Activated CD8-positive, alpha-beta memory T cell treated with anti-CD3 and anti-CD28 coated beads, Interleukin-2, amount 50 U/mL, for 1 hour (primary cell): ENCODE measurements at regions not wholly inside any gene's neighbourhood (a gene's known extent, or its start where the extent isn't known, plus 50 kb on each side); places are given as distances from the start of the nearest gene placed in this dataset.

ENCODE experiments used
- DNase-seq: peaks from one replicate; pipeline ENCODE4 v3.0.0-alpha.2; 2020; ENCODE audit errors: extremely low read depth

DNA sequence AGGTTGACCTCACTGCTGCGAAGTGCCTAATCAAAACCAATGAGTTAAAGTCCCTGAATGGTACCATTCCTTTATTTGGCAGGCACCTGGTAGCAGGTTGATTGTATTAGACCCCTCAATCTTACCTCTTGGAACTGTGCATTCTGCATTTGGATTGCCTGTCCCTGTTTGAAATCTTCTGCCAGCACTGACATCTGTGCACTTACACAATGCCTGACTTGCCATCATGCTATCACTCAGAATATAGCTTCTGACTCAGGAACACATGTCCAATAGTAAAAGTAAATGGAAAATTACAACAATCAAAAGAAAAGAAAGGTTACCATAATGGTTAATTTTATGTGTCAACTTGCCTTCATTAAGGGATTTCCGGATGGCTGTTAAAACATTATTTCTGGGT is 366.0 kb upstream of the PDGFD start:
- DNase-seq, result no peak

DNA sequence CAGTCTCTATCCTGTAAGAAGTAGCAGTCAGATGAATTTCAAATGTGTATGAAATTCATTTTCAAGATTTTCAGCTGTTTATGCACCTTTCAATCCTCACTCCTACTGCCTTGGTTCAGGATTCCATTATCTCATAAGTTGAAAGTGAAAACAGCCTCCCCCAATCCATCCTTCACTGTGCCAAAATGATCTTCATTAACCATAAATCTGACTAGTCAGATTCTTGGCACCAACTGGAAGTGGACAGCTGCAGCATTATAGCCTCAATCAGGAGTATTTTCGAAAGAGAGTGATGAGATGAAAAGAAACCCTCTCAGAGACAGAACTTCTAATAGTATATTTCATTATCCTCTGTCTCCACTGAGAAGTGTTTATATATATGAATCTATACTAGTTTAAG is 365.3 kb upstream of the PDGFD start:
- DNase-seq, result no peak

- no peak for DNase-seq
Measured at GRCh38 chr11:104526006-104526405, 362.1 kb upstream of the PDGFD start.

DNA sequence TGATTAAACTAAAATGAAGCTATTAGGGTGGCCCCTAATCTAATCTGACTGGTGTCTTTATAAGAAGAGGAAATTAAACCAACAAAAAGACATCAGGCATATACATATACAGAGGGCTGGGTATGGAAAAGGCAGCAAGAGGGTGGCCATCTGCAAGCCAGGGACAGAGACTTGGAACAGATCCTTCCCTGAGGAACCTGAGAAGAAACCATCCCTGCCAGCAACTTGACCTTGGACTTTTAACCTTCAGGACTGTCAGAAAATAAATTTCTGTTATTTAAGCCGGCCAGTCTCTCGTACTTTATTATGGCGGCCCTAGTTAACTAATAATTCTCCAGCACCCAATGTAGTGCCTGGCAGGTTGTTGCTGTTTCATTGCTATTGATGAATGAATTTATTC is 361.5 kb upstream of the PDGFD start:
- DNase-seq, result no peak

GRCh38 chr11:104524254-104524653 is 360.3 kb upstream of the PDGFD start:
- DNase-seq, result no peak

- DNase-seq, result no peak
Measured at GRCh38 chr11:104523611-104524010, 359.7 kb upstream of the PDGFD start.

- DNase-seq, result no peak
Measured at GRCh38 chr11:104522650-104523049, 358.7 kb upstream of the PDGFD start.

DNA sequence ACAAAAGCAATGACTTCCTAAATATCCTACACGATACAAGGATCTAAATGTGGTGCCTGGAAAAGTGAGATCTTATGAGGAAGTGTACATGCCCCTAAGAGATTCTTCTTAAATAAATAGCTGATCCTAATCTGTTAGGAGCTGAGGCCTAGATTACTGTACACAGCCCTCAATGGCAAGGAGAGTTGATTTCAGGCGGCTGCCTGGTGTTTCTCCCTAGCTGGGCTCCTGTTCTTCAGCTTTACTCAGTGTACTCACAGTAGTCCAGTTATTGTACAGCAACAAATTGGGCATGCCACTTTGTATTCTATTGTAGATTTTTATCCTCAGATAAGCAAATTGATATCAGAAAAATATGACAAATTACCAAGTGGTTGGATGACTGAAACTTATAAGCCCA is 358.2 kb upstream of the PDGFD start:
- DNase-seq, result no peak

DNA sequence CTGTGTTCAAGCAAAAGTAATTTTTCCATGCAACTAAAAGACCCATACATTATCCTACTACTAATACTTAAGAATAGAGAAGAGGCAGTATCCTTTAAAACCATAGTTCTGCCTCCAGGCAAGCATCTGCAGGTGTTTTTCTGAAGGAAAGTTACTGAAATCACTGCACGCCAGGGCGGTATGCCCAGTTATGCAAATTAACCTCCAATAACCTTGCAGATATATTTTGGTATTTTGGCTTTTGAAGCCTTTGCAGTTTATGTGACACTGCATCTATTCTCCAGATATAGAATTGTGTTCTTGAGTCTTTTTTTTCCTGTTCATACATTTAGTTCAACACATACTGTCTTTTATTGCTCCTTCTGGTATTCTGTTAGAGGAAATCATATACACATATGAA is 346.2 kb upstream of the PDGFD start:
- DNase-seq, result no peak

DNA sequence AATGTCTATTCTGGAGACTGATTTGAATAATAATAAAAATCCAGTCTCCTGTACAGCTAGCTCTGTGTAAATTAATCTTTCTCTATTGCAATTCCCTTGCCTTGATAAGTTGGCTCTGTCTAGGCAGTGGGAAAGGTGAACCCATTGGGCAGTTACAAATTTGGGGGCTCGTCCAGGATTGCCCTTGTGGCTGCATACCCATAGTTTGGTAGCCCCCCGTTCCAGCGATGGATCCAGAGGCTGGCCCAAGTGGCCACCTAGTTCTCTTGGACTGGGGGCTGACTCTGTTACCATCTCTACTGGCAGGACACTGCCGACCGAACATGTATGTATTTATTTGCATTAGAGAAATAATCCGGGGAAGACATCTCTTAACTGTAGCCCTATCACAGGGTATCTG is 326.2 kb upstream of the PDGFD start:
- DNase-seq, result no peak

GRCh38 chr11:104488561-104488960 is 324.6 kb upstream of the PDGFD start:
- no peak for DNase-seq

DNA sequence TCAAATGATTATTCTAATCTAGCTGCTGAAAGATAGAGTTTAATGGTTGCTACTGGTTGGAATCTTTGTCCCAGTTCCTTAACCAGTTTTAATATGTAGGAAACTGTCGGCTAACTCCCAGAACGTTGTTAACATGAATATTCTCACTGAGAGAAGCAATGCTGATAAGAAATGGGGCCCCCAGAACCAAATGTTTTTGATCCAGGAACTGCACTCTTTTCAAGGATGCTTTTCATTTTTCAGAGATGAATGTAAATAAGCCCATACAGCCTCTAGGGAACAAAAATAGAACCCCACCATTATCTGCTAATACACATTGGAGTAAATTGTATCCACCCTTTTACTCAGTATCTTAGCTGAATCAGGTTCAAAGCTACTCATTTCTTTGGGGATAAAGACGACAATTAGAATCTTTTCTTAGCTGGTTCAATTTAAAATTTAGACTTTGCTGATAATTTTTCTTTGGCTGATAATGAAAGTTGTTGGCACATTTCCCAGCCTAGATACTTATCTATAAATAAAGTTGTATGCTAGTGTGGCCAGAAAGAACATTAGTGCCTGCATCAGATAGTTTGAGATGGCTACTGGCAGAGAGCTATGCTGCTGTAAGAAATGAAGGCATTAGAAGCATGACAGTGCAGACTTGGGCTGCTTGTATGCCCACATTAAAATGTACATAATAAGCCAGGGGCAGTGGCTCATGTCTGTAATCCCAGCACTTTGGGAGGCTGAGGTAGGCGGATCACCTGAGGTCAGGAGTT is 323.3 kb upstream of the PDGFD start:
- DNase-seq, result no peak

DNA sequence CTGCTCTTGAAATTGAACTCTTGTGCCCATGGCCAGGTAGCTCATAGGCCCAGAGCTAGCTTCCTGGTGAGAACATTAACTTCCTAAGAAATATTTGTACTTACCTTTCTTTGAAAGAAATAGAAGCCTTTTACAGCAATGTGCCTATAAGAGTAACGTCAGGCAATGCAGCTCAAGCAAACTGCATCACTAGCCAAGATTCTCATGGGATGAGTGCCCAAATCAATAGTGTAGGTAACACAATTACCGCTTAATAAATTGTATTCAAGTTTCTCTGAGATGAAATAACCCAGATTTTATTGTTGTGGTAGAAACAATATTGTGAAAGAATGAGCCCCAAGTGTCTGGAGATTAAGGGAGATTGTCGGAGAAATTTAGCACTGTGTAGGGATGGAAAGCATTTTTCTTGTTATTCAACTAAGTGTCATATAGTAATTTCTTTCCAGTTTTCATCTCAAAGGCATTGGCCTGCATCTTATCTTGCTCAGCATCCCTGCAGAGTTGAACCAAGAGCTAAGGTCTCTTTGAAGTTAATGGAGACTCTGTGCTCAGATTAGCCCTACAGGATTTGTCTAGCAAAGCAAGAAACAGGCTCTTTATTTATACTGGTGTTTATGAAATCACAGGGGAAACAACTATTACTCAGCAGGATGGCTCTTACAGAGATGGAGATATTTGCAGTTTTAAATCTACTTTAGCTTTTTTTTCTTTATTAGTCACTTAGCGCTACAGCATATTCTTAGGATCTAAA is 321.0 kb upstream of the PDGFD start:
- no peak for DNase-seq

DNA sequence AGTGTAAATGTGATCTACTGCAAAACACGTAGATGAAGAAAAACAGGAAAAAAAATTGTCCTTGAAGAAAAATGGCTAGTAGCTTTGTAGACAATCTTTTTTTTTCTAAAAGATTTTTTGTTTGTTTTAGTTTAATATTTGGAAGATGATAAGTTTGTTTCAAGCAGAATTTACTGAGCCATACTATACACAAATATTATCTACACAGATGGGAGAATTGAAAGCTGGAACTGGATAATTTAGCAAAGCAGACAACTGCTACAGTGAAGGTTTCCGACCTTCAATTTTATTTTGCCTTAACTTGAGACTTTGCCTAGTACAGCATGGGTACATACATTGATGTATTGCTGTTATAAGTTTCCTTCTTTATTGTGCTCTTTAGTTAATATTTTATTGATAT is 313.0 kb upstream of the PDGFD start:
- no peak for DNase-seq

- no peak for DNase-seq
Measured at GRCh38 chr11:104476454-104476853, 312.5 kb upstream of the PDGFD start.

DNA sequence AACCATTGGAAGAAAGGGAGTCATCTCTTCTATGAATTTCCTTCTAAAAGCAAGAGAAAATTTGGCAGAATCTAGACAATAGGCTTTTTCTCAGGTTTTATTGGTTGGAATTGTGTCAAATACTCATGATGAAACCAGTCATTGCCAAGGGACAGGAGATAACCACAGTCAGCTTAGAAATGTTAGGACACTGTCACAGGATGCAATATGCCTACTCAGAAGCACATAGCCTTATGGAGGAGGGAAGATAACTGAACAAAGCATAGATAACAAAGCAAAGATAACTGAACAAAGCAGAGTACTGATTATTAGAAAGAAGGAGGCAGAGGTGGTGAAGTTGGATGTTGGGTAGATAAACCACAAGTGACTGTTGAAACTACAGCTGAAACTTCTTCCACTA is 303.5 kb upstream of the PDGFD start:
- no peak for DNase-seq

- DNase-seq, result no peak
Measured at GRCh38 chr11:104465321-104465720, 301.4 kb upstream of the PDGFD start.

DNA sequence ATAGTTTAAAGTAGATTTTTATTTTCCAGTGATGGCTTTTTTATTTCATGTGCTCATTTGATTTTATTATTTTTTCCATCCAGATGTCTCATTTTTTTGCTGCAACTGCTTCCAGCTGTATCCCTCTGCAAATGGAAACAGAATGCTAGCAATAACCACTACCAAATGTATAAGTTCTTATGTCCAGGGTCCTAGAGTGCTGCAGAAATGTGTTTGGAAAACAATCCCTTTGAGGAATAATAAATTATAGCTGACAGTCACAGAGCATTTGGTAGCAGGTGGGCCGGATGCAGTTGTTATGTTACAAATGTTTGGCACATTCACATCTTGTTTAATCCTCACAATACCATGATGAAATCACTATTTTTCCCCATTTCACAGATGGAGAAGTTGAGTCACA is 300.7 kb upstream of the PDGFD start:
- DNase-seq, result no peak

DNA sequence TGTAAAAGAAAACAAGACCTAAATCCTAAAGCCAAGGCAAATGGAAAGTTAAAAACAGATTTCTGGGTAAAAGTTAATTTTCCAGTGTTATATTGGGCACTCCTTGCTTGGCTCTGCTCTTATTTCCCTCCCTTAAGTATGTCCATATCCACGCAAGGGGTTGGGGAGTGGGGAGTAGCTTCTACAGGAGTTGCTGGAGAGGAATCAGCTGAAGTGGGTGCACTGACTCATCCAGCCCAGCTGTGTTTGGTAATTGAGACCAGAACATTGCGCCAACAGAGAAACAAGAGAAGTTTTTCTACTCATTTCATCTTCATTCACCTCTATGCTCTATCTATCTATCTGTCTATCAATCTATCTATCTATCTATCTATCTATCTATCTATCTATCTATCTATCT is 298.4 kb upstream of the PDGFD start:
- DNase-seq, result no peak

DNA sequence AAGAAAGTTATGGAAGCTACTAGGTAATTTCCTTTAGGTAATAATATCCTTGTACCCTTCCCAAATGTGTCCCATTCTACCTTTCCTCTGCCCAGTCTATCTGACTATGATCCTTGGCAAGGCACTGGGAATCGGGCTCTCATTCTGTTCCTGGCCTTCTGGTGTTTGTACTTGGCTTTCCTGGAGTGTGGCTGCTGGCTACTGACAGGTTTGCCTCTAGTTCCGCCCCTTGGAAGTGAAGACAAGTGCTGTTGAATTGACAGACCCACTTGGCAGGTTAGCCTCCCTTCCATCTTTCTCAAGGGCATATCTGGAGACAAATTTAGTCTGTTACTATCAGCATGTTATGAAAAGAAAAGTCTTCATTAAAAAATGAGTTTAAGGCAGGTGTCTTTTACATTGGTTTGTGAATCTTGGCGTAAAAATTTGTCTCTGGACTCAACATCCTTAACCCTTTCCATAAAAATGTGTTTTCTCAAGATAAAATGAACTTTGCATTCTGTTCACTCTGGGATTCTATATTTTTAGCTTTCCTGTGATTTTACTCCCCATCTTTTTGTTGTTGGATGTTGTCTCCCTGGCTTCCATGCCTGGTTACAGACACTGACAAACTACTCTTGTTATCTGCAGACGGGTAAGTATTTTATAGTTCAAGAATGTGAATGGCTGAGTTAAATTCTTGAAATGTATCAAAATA is 287.4 kb upstream of the PDGFD start:
- no peak for DNase-seq

- no peak for DNase-seq
Measured at GRCh38 chr11:104443387-104443786, 279.4 kb upstream of the PDGFD start.

DNA sequence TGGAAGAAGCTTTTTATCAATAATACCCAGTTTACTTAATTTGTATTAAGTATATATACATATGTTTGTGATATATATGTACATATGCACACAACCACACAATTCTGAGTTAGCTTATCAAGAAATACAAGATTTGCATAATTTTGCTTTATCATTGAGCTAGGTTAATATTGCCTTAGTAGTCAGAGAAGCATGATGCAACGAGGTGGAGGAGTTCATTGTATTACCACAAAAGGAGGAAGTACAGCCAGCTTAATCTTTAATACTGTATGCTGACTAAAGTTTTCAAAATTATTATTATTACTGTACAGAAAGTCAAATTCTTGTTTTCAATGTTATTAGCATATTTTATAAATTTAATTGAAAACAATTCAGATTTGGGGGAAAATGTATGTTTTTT is 278.4 kb upstream of the PDGFD start:
- no peak for DNase-seq

- no peak for DNase-seq
Measured at GRCh38 chr11:104435494-104435893, 271.5 kb upstream of the PDGFD start.
